ENCODE measurements at regions not wholly inside any gene's neighbourhood (a gene's known extent, or its start where the extent isn't known, plus 50 kb on each side); places are given as distances from the start of the nearest gene placed in this dataset.

DNA sequence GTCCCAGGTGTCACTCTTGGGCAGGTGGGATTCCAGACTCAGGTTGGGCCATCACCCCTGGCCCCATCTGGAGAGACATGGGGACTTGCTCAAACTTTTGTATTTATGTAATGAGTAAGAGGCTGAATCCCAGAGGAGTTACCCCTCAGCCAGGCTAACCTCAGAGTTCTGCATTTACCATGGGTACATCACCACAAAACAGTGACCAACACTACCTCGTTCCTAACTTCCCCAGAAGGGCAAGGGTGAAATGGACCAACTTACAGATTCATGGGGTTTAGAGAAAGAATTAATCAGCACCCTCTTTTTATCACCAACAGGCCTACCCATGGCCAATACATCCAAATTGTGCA lies 259.9 kb upstream of the MARCKS start:
- TF ChIP-seq, protein P1, sequence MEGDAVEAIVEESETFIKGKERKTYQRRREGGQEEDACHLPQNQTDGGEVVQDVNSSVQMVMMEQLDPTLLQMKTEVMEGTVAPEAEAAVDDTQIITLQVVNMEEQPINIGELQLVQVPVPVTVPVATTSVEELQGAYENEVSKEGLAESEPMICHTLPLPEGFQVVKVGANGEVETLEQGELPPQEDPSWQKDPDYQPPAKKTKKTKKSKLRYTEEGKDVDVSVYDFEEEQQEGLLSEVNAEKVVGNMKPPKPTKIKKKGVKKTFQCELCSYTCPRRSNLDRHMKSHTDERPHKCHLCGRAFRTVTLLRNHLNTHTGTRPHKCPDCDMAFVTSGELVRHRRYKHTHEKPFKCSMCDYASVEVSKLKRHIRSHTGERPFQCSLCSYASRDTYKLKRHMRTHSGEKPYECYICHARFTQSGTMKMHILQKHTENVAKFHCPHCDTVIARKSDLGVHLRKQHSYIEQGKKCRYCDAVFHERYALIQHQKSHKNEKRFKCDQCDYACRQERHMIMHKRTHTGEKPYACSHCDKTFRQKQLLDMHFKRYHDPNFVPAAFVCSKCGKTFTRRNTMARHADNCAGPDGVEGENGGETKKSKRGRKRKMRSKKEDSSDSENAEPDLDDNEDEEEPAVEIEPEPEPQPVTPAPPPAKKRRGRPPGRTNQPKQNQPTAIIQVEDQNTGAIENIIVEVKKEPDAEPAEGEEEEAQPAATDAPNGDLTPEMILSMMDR (IDR thresholded peaks at IDR 0.05 in 2 of 3, conservative IDR thresholded peaks at IDR 0.05 in 1 of 3; ENCODE audit: borderline replicate concordance in 1 of 3, insufficient read depth in 1 of 3, low read depth in 2 of 3, low read length in 2 of 3): no peak
- TF ChIP-seq CEBPB (IDR thresholded peaks at IDR 0.05; ENCODE audit: low read depth) (no peak), EZH2 (IDR thresholded peaks at IDR 0.05) (no peak), POLR2AphosphoS5 (IDR thresholded peaks at IDR 0.05; ENCODE audit: low read depth, low read length) (no peak), POLR2A (IDR thresholded peaks at IDR 0.05; ENCODE audit: borderline replicate concordance, extremely low read depth, insufficient read depth, insufficient read length) (no peak), TCF7L2 (IDR thresholded peaks at IDR 0.05; ENCODE audit: borderline replicate concordance, extremely low read depth, insufficient read depth, insufficient read length) (no peak), ZFX (IDR thresholded peaks at IDR 0.05) (no peak), RAD21 (IDR thresholded peaks at IDR 0.05; ENCODE audit: low read depth) (no peak), ZNF274 (IDR thresholded peaks at IDR 0.05; ENCODE audit: low read depth, low read length) (no peak)
- TF ChIP-seq, protein P2, sequence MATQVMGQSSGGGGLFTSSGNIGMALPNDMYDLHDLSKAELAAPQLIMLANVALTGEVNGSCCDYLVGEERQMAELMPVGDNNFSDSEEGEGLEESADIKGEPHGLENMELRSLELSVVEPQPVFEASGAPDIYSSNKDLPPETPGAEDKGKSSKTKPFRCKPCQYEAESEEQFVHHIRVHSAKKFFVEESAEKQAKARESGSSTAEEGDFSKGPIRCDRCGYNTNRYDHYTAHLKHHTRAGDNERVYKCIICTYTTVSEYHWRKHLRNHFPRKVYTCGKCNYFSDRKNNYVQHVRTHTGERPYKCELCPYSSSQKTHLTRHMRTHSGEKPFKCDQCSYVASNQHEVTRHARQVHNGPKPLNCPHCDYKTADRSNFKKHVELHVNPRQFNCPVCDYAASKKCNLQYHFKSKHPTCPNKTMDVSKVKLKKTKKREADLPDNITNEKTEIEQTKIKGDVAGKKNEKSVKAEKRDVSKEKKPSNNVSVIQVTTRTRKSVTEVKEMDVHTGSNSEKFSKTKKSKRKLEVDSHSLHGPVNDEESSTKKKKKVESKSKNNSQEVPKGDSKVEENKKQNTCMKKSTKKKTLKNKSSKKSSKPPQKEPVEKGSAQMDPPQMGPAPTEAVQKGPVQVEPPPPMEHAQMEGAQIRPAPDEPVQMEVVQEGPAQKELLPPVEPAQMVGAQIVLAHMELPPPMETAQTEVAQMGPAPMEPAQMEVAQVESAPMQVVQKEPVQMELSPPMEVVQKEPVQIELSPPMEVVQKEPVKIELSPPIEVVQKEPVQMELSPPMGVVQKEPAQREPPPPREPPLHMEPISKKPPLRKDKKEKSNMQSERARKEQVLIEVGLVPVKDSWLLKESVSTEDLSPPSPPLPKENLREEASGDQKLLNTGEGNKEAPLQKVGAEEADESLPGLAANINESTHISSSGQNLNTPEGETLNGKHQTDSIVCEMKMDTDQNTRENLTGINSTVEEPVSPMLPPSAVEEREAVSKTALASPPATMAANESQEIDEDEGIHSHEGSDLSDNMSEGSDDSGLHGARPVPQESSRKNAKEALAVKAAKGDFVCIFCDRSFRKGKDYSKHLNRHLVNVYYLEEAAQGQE (IDR thresholded peaks at IDR 0.05; ENCODE audit: low read depth): no peak
- TF ChIP-seq, protein P3, sequence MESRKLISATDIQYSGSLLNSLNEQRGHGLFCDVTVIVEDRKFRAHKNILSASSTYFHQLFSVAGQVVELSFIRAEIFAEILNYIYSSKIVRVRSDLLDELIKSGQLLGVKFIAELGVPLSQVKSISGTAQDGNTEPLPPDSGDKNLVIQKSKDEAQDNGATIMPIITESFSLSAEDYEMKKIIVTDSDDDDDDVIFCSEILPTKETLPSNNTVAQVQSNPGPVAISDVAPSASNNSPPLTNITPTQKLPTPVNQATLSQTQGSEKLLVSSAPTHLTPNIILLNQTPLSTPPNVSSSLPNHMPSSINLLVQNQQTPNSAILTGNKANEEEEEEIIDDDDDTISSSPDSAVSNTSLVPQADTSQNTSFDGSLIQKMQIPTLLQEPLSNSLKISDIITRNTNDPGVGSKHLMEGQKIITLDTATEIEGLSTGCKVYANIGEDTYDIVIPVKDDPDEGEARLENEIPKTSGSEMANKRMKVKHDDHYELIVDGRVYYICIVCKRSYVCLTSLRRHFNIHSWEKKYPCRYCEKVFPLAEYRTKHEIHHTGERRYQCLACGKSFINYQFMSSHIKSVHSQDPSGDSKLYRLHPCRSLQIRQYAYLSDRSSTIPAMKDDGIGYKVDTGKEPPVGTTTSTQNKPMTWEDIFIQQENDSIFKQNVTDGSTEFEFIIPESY (IDR thresholded peaks at IDR 0.05; ENCODE audit: extremely low read depth, insufficient replicate concordance, low read length): no peak
- TF ChIP-seq, protein P4, sequence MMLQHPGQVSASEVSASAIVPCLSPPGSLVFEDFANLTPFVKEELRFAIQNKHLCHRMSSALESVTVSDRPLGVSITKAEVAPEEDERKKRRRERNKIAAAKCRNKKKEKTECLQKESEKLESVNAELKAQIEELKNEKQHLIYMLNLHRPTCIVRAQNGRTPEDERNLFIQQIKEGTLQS (IDR thresholded peaks at IDR 0.05): no peak
